GM18873 (cell line): ENCODE measurements at regions not wholly inside any gene's neighbourhood (a gene's known extent, or its start where the extent isn't known, plus 50 kb on each side); places are given as distances from the start of the nearest gene placed in this dataset.
A peak's percentile ranks its signal among the peaks of the same experiment; 100 is the strongest.

Source experiments
- ATAC-seq: cut with Tn5 transposase; IDR thresholded peaks from one replicate; pipeline ENCODE4 v1.9.1; 2021; ENCODE audit warnings: mild to moderate bottlenecking, moderate library complexity, moderate number of reproducible peaks; ENCODE audit not compliant: unreplicated experiment, low FRiP score

DNA sequence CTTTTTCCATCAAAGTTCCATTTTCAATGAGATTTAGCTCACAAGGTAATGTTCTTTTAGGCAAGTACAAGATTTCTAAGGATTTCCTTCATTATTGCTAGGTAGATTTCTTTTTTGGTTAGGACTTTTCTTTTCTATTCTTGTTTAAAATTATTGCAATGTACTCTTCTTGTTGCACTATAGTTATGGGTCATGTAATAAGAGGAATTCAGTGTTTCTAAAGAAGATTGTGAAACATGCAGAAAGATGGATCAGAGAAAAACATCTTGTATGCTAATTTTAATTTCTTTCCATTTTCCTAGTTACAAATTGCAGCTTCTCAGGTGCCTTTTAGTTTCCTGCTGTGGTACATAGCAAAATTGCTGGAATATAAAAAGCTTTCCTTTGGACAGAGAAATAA is 56.1 kb downstream of the BTG1 start:
- no peak for ATAC-seq

DNA sequence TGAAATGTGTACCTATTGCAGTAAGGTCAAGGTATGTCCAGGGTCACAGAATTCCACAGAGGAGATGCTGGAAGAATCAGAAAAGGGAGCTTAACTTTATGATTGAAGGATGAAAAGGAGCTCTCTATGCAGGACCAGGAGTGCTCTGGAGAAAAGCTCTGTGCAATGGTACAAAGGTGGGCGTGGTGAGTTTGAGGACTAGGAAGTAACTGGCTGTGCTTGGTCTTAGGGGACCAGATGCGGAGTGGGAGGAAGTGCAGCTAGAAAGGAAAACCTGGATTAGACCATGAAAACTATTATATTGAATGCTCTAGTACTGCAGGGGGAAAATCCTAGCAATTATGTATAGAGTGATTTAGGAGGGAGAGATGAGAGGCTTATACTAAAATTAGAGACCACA is 56.8 kb downstream of the BTG1 start:
- ATAC-seq, result no peak

DNA sequence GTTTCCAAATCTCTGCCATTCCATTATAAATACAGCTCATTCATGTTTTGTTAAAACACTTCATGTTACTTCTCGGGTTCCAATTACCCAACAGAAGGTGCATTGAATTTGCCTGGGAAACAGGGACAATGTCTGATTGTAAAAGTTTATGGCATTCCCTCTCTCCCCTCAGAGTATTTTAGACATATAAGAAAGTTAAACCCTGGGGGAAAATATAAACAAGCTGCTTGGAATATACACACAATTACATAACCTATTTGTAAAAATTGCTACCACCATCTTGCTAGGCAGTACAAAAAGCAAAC is 60.0 kb downstream of the BTG1 start:
- ATAC-seq, result no peak

DNA sequence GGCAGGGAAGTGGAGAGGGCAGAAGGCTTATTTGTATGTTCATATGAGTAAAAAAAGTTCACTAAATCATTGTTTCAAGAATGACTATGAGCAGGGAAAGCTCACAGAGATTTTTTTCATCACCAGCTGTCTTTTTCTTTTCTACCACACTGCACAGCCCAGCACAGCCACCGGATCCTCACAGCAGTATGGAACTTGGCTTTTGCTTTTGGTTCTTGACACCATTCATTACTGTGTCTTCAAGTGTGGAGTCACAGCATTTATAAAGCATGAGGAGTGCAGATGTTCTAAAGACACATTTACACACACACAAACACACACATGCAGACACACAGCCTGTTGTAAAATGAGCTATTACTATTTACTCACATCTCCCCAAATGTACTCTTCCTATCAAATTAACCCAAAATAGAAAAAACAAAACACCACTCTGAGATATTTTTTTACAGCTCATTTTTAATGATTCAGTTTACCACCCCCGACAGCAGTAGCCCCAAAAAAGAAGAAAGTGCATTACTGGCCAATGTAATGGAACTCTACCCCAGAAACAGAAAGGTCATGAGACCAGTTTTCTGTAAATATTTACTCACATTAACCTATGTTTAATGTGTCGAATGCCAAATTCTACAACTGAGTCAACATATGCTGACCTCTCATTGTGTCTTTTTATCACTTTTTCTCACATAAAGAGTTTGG is 60.5 kb downstream of the BTG1 start:
- no peak for ATAC-seq

DNA sequence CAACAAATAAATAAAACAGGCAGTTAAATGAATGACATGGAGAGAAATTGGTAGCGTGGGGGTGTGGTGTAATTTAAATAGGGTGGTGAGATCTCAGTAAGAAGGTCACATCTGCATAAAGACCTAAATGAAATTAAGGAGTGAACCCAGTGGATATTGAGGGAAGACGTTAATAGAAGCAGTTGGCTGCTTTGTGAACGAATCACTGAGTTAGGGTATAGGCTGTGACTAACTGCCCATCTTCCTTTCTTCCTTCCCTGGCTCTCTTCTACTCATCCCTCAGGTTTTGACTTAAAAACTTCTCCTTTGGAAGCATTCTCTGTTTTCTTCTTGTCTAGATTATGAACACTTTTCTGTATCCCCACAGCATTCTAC is 64.7 kb downstream of the BTG1 start:
- ATAC-seq, result no peak

DNA sequence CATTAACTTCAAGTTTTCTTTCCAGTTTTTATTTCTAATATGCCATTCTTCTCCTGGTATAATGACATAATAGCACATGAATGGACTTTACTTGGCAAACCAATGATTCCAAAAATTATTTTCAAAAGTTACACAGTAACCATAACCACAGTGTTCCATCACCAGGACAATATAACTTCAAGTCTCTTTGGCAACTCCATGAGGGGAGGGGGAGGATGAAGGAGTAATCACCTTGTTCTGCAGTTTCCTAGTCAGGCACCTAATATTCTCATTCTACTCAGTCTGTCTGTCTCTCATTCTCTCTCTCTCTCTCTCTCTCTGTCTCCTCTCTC is 66.6 kb downstream of the BTG1 start:
- ATAC-seq, result no peak

DNA sequence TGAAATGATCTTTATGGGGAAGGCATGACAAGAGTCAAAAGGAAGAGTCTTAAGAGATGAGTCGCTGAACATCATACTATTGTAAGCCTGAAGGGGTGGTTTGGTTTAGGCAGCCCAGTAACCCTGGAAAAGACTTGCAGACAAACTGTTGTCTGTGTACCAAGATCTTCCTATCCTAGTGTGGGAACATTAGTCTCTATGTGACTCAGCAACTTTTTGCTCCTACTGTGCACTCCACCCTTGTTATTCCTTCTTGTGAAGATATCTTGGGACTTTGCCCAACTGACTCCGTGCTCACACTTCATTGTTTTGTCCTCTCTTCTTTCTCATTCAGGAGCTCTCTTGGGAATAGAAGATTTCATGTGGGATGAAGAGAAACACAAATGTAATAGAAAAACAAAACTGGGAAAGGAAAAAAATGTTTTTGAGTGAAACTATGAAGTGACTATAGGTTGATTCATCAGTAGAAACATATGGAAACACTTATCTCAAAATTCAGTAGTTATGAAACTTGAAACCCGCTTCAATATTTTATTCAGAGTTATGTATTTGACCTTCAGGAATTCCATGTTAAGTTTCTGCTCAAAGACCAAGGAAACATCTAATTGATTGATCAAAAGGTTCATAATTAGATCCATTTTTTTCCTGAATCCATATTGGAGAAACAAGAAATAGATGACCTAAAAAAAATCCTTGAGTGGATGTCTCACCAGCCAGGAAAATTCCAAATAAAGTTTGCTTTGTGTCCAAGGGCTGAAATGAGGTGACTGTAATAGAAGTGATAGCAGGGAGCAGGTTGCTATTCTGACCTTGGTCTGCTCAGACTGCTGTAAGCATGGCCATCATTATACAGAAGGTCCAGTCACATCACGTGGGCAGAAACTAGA is 67.2 kb downstream of the BTG1 start:
- no peak for ATAC-seq

DNA sequence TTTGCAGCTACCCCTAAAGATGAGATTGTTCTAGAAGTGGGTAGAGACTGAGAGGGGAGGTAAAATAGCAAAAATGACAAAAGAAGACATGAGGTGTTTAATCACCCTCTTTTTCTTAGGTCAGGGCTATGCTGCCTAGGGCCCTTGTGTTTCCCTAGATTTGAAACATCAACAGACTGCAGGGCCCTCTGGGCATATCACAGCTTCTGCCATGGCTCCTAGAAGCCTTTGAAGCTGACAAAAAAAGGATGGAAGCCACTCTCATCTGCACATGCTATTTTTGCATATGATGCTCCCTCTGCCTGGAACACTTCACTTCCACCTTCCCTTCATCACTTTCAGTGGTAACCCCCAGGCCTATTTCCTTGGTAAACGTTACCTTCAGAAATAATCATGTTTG is 68.1 kb downstream of the BTG1 start:
- no peak for ATAC-seq

DNA sequence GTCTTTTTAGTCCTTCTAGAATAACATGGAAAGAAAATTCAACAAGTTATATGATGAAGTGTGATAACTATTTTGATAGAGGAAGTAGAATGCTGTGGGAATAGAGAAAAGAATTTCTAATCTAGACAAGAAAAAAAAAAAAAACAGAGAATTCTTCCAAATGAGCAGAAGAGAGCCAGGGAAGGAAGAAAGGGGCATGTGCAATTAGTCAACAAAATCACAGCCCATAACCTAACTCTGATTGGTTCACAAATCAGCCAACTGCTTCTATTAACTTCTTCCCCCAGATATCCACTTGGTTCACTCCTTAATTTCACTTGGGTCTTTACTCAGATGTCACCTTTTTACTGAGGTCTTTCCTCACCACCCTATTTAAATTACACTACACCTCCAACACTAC is 69.5 kb downstream of the BTG1 start:
- no peak for ATAC-seq

DNA sequence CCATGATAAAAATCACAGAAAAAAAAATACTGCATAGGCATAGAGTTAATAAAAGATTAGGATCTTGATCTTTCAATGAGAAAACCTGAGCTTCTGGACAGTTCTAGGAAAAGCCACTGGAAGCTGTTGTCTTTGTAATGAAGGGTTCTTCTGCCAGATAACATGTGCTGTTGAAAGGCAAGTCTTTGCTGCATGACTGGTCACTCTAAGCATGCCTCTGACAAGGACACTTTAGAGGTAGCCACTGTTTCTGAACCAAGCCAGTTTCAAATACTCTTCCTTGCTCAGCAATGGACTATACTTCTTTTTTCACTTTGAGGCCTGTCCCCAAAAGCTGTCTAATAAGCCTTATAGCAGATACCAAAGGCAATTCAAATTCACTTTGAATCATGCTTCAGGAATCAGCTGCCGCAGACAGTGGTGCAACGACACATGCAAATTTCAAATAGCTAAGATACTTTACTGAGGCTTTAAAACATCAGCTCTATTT is 70.2 kb downstream of the BTG1 start:
- ATAC-seq, result no peak

DNA sequence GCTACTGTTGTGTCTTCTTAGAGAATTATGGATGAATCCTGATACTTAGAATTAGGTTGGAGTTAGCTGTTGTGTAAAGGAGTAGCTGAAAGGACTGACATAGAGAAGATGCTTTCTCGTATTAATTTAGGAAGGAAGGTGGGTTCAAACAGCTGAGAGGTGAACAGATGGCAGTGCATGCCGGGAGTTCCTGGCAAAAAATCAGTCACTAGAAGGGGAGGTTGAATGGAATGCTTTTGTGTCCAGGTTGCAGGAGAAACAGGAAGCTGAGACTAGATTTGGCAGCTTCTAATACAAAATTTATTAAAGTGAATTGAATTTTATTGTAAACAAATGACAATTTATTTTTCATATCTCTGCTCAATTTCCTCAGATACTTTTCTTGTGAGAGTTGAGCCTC is 70.8 kb downstream of the BTG1 start:
- no peak for ATAC-seq

DNA sequence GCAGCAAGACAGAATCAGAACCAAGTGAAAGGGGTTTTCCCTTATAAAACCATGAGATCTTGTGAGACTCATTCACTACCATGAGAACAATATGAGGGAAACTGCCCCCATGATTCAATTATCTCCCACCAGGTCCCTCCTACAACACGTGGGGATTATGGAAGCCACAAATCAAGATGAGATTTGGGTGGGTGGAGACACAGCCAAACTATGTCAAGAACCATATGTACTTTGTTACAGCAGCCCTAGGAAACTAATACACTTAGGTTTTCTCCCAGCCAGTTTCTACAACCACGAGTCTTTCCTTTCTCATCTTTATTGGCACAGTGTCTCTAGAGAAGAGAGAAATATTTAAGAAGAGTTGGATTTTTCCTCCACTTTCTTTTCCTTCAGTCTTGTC is 72.6 kb downstream of the BTG1 start:
- ATAC-seq, result no peak

DNA sequence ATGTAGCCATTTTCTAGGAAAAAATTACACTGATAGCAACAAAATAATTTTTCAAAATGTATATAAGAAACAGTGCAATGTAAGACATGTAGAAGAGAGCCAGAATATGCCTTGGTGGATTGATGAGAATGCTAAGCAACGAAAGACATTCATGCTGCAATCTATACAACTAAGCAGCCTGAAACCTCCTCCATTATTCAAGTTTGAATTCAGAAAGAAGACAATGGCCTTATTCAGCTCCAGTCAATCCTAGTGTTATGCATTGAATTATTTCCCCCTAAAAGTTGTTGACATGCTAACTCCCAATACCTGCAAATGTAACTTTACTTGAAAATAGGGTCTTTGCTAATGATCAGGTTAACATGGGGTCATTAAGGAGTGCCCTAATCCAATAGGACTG is 73.5 kb downstream of the BTG1 start:
- no peak for ATAC-seq

DNA sequence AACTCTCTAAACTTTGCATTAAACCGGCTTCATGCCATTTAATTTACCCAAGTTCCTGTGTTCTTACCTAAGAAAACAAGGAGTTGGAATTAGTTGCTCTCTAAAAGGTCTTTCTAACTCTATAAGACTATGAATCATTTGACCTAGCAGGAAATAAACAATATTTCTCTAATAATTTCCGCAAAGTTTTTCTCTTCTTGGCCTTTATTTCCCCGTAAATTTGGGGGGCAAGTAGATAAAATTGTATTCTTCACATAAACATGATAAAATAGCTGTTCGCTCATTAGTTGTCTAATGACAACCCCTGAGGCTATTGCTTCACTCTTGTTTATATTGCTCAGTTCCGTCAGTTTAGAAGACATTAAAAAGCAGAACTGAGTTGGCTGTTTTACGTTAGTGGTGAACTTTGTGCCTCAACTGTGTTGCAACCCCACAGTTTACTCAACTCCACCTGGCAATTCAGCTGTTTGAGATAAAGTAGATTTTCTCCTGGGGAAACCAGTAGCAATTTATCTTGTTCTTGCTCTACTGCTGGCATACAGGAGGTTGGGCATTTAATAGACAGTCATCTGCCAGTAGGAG is 74.7 kb downstream of the BTG1 start:
- no peak for ATAC-seq

DNA sequence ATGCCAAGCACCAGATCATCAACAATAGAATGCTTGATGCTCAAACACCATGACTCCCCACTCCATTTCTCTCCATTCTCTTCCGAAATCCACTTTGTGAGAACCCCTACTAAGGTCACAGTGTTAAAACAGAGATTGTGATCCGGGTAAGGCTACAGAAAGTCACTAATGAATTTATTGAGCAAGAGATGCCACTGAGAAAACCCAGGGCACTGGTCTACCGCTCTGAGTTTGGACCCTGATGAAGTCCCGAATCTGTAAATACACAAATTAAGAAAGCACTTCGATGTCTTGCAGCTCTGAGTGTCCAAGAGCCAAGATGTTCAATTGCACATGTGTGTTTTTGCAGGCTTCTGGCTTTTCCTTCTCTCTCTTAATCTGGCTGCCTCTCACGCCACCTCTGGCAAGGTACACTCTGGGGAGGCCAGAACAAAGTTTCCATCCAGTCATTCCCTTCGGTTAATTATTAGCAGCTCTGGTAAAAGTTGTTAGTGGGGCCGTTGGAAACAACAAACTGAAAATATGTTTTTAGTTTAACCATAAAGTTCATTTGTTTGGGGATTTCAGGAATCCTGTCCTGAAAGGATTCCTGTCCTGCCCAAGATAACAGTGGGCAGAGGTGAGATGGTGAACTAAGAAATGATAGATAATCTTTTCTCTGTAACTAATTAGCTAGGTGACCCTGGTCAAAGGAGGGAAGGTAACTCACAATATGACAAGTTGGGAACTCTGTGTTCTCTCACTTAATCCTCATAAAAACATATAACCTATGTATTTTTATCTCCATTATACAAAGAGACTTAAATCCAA is 75.4 kb downstream of the BTG1 start:
- ATAC-seq, result peak; percentile 54

DNA sequence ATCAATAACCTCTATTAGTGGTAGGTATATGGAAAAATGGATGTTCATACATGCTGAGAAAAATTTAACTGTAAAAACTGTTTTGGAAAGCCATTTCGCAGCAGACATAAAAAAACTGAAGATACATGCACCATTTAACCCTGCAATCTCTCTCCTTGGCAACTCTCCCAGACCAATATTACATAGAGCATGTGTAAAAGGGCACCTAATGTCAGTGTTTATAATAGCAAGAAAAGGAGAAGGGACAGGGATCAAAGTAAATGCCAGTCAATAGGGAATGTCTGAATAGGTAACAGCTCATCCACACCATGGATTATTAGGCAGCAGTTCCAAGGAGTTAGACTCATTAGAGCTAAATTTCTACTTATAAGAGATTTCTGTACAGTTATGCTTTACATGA is 77.2 kb downstream of the BTG1 start:
- ATAC-seq, result no peak

DNA sequence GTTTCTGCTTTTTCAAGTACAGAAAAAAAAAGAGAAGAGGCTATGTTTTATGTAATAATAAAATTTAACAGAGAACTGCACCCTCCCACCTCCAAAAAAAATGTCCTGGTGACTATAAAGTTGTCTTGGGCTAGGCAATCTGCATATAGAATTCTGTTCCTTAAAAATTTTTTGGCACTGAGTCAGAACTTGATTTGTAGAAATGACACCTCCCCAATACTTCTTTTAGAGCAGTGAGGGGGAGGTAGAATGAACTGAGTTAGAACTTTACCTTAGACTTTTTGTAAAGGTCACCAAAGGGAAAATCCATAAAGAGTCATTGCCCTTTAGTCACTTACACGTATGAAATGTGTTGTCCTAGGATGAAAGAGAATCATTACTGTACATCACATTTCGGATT is 80.0 kb downstream of the BTG1 start:
- ATAC-seq, result no peak

DNA sequence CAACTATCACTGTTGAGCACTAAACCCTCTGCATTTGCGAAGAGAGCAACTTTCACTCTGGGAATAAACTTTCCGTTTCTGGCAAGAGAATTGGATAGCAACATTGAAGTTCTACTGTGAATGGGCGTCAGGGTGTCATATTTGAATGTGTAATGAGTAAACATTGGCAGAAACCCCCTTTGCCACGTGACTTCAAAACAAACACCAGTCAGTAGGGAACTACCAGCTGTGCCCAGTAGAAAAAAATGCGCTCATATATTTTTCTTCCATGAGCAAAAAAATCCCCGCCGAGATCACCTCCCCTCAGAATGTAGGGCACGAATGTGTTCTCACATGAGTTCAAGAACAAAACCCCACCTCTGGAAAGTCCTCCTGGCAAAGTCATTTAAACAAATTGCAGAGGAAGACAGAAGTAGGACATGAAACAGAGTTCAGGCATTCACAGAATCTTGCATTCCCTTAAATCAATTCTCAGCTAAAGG is 80.6 kb downstream of the BTG1 start:
- peak; percentile 62 for ATAC-seq

DNA sequence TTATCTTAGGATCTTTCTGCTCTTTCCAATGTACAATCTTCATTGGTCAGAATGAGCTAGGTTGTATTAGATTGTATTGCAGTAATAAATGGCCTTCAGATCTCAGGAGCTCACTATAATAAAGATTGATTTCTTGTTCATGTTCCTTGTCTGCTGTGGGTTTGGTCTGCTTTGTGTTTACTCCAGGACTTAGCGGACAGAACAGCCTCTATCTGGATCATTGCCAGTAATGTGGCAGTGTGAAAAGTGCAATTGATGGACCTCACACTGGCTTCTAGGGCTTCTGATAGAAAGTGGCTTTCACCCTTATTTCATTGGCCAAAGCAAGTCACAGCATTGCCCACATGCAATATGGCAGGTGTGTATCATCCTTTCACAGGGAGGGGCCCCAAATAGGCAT is 81.2 kb downstream of the BTG1 start:
- ATAC-seq, result no peak

DNA sequence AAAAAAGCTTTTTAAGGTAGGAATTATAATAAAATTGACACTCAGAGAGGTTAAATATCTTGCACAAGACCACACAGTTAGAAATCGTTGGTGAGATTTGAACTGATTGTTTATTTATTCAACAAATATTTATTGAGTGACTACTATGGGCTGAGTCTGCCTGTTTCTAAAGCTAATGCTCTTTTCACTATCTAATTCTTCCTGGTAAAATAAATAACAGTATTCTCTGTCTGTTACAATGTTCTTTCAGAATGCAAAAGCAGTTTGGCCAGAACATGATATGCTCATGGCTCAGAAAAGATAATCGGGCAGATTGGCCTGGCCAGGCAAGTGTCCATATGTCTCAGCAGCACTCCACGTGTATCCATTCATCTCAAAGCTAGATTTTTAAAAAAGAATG is 82.0 kb downstream of the BTG1 start:
- no peak for ATAC-seq
